Mucosa of rectum (tissue), 2 donors: ENCODE measurements at regions not wholly inside any gene's neighbourhood (a gene's known extent, or its start where the extent isn't known, plus 50 kb on each side); places are given as distances from the start of the nearest gene placed in this dataset.

ENCODE experiments used
- H3K27ac ChIP-seq, 2 donors: one replicate each; pipeline ENCODE4 v1.7.0; 2013; ENCODE audit warnings: inconsistent platforms in 2 of 2, low read depth in 2 of 2, low read length in 2 of 2
- H3K27me3 ChIP-seq, 2 donors: one replicate each; pipeline ENCODE4 v1.7.0; 2013; ENCODE audit warnings: low read length in 2 of 2; ENCODE audit not compliant: control insufficient read depth in 2 of 2, insufficient read depth in 2 of 2
- H3K36me3 ChIP-seq, 2 donors: one replicate each; pipeline ENCODE4 v1.7.0; 2013; ENCODE audit warnings: low read length in 2 of 2; ENCODE audit not compliant: control insufficient read depth in 2 of 2, insufficient read depth in 2 of 2
- H3K4me1 ChIP-seq, 2 donors: one replicate each; pipeline ENCODE4 v1.7.0; 2013; ENCODE audit warnings: low read length in 2 of 2, mild to moderate bottlenecking in 1 of 2; ENCODE audit not compliant: control insufficient read depth in 2 of 2, insufficient read depth in 2 of 2
- H3K4me3 ChIP-seq, 2 donors: one replicate each; pipeline ENCODE4 v1.7.0; 2013; ENCODE audit warnings: low read length in 2 of 2
- H3K9ac ChIP-seq, 2 donors: one replicate each; pipeline ENCODE4 v1.7.0; 2013; ENCODE audit warnings: low read length in 2 of 2, low read depth in 1 of 2, mild to moderate bottlenecking in 1 of 2
- H3K9me3 ChIP-seq, 2 donors: one replicate each; pipeline ENCODE4 v1.7.0; 2013; ENCODE audit warnings: low read length in 2 of 2; ENCODE audit not compliant: control insufficient read depth in 2 of 2
- donor health status: healthy.
- donor health status: Normal muscosa, but diverticular disease.

DNA sequence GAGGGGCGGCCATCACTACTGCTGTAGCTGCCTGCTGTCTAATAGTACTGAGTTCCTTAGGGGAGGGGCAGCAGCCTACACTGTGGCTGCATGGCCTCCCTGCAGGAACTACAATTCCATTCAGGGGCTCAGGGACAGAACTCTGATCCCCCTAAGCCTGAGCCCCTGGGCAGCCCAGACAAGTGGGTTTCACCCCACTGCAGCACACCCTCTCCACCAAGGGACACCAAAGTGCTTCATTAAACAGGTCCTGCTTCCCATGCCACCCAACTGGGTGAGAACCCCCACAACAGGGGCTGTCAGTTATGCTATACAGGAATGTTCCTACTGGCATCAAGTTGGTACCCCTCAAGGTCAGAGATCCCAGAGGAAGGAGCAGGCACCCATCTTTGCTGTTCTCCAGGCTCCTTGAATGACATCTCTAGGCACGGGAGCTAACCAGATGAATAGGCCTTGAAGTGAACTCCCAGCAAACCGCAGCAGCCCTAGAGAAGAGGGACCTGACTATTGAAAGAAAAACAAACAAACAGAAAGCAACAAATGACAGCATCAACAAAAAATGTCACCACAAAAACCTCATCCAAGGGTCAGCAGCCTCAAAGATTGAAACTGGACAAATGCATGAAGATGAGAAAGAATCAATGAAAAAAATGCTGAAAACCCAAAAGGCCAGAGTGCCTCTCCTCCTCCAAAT is 437.4 kb downstream of the NUF2 start:
- Histone ChIP-seq H3K4me3 (no peak overlapping the region), H3K36me3 (no peaks in the 10 kb centered on the region), H3K9me3 (no peaks in the 10 kb centered on the region), H3K4me1 (no peaks in the 10 kb centered on the region), H3K27ac (no peak overlapping the region), H3K27me3 (no peaks in the 10 kb centered on the region), H3K9ac (no peak overlapping the region)

DNA sequence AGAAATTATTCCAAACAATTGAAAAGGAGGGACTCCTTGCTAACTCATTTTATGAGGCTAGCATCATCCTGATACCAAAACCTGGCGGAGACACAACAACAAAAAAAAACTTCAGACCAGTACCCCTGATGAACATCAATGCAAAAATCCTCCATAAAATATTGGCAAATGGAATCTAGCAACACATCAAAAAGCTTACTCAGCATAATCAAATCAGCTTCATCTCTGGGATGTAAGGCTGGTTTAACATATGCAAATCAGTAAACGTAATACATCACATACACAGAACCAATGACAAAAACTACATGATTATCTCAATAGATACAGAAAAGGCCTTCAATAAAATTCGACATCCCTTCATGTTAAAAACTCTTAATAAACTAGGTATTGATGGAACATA is 440.1 kb downstream of the NUF2 start:
- Histone ChIP-seq H3K9ac (no peak overlapping the region), H3K4me3 (no peak overlapping the region), H3K27me3 (no peaks in the 10 kb centered on the region), H3K27ac (no peak overlapping the region), H3K9me3 (no peaks in the 10 kb centered on the region), H3K36me3 (no peaks in the 10 kb centered on the region), H3K4me1 (no peaks in the 10 kb centered on the region)

DNA sequence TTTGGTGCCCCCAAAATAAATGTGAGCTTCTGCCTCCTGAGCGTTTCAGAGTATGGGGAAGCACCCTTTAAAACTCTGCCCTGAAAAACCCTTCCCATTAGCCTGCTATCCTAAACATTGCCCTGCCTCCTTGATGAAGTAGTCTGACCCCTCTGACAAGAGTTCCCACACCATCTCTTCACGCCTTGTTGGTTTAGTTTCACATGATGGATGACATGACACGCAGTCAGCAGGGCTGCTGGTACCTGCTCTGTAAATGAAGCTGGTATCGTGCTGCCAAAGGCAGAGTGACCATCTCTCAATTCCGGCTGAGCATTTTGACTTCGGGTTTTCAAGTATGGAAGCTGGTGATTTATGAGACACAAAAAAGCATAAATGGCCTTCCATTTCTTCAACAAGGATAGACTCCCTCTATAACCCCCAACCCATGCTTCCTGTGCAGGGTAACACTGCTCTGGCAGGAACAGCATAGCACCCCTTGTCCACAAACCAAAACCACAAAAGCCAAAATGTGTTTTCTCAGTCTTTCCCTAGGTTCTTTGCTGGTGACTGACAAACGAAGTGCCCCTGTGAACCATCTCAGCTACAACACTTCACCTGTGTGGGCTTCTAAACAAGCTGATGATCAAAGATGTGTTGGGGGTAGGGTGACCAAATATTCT is 444.6 kb downstream of the NUF2 start:
- Histone ChIP-seq H3K36me3 (no peaks in the 10 kb centered on the region), H3K4me1 (no peaks in the 10 kb centered on the region), H3K9me3 (no peaks in the 10 kb centered on the region), H3K9ac (no peak overlapping the region), H3K27ac (no peak overlapping the region), H3K27me3 (no peaks in the 10 kb centered on the region), H3K4me3 (no peak overlapping the region)

DNA sequence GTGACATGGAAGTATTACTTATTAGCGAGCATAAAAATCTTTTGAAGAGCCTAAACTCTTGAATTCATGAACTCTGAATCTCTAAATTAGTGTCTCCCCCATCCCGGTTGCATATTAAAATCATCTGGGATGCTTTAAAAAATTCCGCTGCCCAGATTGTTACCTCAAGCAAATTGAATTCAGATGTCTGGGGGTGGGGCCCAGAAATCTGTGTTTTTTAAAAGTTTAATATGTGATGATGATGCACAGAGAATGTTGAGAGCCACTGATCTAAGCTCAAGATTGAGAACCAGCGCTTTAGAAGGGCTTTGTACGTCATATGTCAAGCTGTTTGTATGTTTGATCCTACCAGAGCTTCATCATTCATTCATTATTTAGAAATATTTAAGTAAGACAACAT is 446.8 kb downstream of the NUF2 start:
- no peak overlapping the region for H3K4me3 ChIP-seq
- H3K27me3 ChIP-seq, result no peaks in the 10 kb centered on the region
- H3K4me1 ChIP-seq, result no peaks in the 10 kb centered on the region
- H3K27ac ChIP-seq, result no peak overlapping the region
- H3K9ac ChIP-seq, result no peak overlapping the region
- H3K36me3 ChIP-seq, result no peaks in the 10 kb centered on the region
- no peaks in the 10 kb centered on the region for H3K9me3 ChIP-seq

DNA sequence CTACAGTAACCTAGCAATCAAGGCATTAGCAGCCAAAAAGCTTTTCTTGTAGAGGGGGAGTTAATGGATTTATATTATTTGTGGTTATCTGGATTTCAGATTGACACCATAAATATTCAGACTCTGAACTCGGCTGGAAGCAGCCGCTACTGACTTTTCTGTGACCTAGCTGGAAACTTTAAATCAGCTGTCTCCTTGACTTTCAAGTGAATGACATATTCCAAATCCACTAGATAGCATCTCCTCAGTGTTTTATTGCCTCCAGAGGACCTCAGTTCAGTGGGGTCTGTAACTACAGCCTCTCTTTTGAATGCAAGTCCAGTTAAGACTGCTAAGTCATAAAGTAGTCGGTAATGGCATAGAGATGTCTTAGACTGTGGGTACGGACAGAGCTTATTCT is 448.5 kb downstream of the NUF2 start:
- no peak overlapping the region for H3K4me3 ChIP-seq
- H3K36me3 ChIP-seq, result no peaks in the 10 kb centered on the region
- no peaks in the 10 kb centered on the region for H3K27me3 ChIP-seq
- no peak overlapping the region for H3K9ac ChIP-seq
- H3K4me1 ChIP-seq, result no peaks in the 10 kb centered on the region
- H3K27ac ChIP-seq, result no peak overlapping the region
- no peaks in the 10 kb centered on the region for H3K9me3 ChIP-seq

DNA sequence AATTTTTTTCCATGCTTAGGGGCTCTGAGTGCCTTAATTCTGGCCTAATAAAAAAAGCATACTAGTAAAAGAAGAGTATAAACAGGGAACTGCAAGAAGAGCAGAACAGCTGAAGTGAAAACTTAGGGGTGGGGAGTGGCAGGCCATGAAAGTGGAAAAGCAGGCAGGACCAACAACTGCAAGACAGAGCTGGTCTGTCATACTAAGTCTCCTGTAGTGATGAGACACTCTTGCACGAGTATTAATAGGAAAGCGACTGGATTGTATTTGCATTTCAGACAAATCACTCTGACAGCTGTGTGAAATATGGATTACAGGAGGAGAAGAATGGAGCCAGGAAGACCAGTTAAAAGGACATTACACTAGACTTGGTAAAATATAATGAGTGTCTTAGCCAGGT is 449.9 kb downstream of the NUF2 start:
- no peak overlapping the region for H3K27ac ChIP-seq
- H3K9me3 ChIP-seq, result no peaks in the 10 kb centered on the region
- H3K9ac ChIP-seq, result no peak overlapping the region
- H3K4me1 ChIP-seq, result no peaks in the 10 kb centered on the region
- no peaks in the 10 kb centered on the region for H3K36me3 ChIP-seq
- H3K27me3 ChIP-seq, result no peaks in the 10 kb centered on the region
- H3K4me3 ChIP-seq, result no peak overlapping the region

DNA sequence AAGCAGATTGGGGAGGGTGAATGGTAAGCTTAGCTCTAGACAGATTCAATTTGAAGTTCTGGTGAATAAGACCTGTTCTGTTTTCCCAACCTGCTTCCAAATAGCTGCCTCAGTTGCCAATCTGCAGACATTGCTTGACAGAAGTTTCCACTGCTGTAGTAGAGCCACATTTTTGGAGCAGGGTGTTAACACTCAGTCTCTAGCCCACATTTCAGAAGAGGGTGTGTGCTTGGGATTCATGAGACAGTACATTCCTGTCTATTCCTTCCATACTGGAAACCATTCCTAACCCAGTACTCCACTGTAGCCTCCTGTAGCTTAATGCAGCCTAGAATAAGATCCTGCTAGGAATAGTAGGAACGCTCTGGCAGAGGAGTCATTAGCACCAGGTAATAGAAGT is 450.5 kb downstream of the NUF2 start:
- Histone ChIP-seq H3K27me3 (no peaks in the 10 kb centered on the region), H3K27ac (no peak overlapping the region), H3K4me3 (no peak overlapping the region), H3K9me3 (no peaks in the 10 kb centered on the region), H3K4me1 (no peaks in the 10 kb centered on the region), H3K9ac (no peak overlapping the region), H3K36me3 (no peaks in the 10 kb centered on the region)

DNA sequence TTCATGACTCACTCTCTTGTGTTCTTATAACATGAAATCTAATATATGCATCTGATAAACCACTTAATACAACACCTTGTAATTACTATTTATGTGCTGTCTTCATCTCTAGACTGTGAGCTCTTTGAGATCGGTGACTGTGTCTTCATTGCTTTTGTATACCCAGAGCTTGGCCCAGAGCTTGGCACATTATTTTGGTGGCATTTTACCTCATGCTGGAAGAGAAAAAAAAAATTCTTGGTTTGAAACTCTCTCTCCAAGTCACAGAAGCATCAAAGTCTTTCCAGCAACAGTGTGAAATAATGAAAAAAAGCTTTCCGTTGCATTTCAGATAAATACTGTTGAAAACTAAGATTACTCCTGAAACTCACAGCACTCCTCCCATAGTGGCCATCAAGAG is 451.6 kb downstream of the NUF2 start:
- Histone ChIP-seq H3K4me1 (no peaks in the 10 kb centered on the region), H3K27ac (no peak overlapping the region), H3K4me3 (no peak overlapping the region), H3K9ac (no peak overlapping the region), H3K36me3 (no peaks in the 10 kb centered on the region), H3K27me3 (no peaks in the 10 kb centered on the region), H3K9me3 (no peaks in the 10 kb centered on the region)

DNA sequence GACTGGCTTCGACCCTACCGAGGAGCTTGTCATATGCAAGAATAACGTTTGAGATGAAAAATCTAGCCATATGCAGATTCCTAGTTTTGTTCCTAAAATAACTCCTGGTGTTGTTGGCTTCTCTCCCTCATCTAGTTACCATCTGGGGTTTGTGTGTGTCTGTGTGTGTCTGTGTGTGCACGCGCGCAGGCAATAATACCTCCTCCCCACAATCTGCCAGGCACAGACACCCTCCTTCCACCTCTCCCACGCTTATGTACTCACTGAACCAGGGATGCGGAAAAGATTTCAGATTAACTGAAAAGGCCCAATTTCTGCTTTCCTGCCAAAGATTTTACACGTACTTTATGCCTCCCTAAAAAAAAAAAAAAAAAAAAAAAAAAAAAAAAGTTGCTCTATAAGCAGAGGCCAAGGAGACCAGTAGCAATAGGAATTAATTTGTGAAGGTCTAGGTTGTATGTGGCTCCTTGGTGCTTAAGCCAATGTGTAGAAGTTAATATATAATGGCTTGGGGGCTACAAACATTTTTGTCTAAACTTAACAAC is 452.7 kb downstream of the NUF2 start:
- Histone ChIP-seq H3K4me3 (no peak overlapping the region), H3K9me3 (no peaks in the 10 kb centered on the region), H3K4me1 (no peaks in the 10 kb centered on the region), H3K27me3 (no peaks in the 10 kb centered on the region), H3K36me3 (no peaks in the 10 kb centered on the region), H3K27ac (no peak overlapping the region), H3K9ac (no peak overlapping the region)

DNA sequence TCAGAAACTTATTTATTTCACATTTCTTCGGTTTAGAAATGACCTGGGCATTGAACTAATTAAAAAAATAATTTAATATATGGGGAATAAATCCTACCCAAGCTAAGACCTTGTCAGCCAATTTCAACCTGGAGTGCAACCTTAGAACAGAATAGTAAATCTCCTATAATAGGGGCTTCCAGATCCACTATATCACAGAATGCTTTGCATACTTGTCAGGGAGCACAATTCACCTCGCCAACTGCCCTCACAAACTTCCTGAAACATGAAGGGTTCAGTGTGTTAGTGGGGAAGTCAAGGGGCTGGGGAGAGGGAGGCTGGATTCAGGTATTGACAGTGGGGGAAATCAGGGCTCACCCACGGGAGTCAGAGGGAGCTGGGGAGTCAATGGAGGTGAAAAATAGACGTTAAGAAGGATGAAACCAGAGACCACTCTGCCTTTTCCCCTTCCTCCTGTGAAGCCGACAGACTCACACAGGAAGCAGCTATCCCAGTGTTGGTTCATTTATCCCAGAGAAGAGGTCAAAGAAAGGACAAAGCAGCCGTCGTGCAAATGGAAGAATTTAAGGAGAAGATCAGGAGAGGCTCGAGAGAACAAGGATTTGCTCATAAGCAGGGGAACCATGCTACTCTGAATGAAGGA is 453.3 kb downstream of the NUF2 start:
- Histone ChIP-seq H3K9ac (no peak overlapping the region), H3K36me3 (no peaks in the 10 kb centered on the region), H3K4me3 (no peak overlapping the region), H3K9me3 (no peaks in the 10 kb centered on the region), H3K27me3 (no peaks in the 10 kb centered on the region), H3K4me1 (no peaks in the 10 kb centered on the region), H3K27ac (no peak overlapping the region)
